Inflammatory macrophage treated with lipopolysaccharide for 4 hours (primary cell): ENCODE measurements at regions not wholly inside any gene's neighbourhood (a gene's known extent, or its start where the extent isn't known, plus 50 kb on each side); places are given as distances from the start of the nearest gene placed in this dataset.

Source experiments
- DNase-seq: peaks from one replicate; pipeline ENCODE4 v3.0.0-alpha.2; 2020

GRCh38 chr13:24085662-24086061 is 74.9 kb upstream of the SPATA13 start:
- no peak for DNase-seq

DNA sequence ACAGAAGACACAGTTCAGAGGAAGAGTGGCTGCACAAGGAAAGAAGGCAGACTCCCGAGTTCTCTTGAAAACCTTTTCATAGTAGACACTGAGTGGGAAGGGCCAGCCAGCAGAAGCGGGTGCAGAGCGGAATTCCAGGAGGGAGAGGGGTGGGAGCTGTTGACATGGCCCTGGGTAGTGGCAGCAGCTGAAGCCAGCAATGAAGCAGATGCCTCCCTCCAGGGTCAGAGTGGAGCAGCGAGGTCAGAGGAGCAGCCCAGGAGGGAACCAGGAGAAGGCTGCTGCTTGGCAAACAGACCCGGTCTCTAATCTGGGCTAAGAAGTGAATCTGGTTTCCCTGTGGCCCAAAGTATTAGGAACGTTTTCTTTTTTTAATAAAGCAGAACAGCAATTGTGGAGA is 73.9 kb upstream of the SPATA13 start:
- DNase-seq: no peak

DNA sequence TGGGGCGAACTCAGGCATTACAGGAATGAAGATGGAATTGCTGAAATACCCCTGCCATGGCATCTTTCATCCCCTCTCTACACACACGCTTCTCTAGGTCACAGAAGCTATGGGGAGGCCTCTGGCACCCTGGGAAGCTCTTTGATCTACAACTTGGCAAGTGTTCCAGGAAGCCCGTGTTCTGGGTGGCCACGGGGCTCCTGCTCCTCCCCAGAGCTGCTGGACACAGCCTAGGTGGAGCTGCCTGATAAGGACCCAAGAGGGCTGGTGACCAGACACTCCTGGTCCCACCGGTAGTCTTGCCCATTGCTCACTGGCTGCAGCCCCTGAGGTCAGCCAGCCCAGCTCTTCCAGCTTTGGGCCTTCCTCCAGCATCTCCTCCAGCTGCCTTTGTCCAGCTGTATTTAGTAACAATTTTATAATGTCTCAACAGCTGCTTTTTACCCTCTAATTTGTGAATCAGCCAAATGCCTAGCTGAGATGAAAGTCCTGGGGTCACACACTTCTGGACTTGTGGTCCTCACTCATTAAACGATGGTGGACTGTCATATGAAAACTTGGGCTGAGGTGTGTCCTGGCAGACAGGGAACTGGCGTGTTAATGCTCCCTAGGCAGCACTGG is 72.8 kb upstream of the SPATA13 start:
- DNase-seq: no peak

- peak; percentile 36 for DNase-seq
Measured at GRCh38 chr13:24090049-24090448, 70.5 kb upstream of the SPATA13 start.

GRCh38 chr13:24091080-24091479 is 69.4 kb upstream of the SPATA13 start:
- no peak for DNase-seq

DNA sequence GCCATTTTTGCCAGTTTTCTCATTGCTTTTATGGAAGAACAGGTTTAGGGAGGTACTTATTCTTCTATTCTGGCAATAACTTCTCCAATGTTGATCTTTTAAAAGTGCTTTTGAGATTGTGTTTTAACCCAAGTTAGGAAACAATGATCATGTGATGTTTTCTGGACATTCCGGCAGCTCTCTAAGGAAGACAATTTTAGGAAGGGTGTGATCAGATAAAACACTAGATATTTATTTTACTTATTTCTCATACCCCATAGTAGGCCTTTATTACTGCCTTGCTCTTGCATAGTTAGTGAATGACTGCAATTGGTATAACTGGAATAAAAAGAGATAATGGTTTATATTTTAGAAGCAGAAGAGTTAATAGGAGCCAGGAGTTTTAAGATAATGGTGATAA is 68.4 kb upstream of the SPATA13 start:
- no peak for DNase-seq

- no peak for DNase-seq
Measured at GRCh38 chr13:24093047-24093446, 67.5 kb upstream of the SPATA13 start.

GRCh38 chr13:24096659-24097058 is 63.9 kb upstream of the SPATA13 start:
- DNase-seq: no peak

- peak; percentile 67 for DNase-seq
Measured at GRCh38 chr13:24097064-24097463, 63.5 kb upstream of the SPATA13 start.

DNA sequence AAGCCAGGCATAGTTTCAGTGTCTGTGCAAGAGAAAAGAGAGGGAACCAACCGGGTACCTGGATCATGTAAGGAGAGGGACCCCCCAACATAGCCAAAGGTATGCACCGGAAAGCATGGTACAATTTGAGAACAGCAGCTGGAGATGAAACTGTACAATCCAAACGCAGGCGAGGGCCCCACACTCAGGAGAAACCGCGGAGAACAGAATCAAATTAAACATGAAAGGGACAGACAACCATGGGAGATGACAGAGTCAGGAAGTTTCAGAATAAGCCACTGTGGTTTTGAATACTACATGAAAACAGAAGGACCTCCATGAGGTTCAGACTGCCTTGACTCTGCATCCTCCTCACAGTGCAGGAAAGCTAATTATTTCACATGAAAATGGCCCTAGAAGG is 62.9 kb upstream of the SPATA13 start:
- no peak for DNase-seq

- no peak for DNase-seq
Measured at GRCh38 chr13:24099490-24099889, 61.0 kb upstream of the SPATA13 start.

- DNase-seq: no peak
Measured at GRCh38 chr13:24100188-24100587, 60.3 kb upstream of the SPATA13 start.

DNA sequence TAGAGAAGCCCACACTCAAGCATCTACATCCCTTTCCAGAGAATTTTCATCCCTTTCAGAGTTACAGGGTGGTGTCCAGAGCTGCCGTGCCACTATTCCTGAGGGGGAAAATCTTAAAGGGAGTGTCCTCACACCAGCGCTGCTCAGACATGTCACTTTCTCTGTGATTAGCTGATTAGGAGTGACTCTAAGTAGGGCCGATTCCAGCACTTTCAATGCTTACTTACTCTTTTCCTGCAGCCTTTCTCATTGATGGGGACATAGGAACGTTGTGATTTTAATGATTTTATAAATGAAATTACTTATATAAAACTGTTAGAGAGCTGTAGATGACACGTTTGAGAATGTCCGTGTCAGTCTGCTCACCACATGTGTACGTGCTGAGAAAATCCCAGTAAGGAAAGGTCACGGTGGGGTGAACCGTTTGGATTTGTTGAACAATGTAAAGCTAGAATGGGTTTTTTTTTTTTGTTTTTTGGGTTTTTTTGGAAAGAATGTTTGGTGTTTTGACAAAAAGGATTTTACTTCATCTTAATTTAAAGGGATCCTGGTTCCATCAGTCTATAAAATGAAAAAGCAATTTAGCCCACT is 56.6 kb upstream of the SPATA13 start:
- no peak for DNase-seq

DNA sequence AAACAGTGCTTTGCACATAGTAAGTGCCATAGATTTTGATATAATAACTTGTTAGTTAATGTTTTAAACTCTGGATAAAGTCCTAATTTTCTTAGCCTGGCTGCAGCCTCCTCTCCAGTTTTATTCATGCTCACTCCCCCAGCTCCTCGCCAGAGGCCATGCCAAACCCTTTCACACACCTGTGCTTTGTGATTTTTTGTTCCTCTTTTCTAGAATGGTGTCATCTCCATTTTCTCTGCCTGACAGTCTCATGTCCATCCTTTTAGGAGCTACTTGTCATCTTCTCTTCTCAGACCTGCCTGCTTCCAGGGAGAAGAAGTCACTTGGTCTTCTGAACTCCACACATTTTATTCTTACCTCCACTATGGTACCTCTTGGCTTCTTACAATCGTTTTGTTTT is 55.8 kb upstream of the SPATA13 start:
- DNase-seq: no peak

GRCh38 chr13:24106429-24106828 is 54.1 kb upstream of the SPATA13 start:
- no peak for DNase-seq

DNA sequence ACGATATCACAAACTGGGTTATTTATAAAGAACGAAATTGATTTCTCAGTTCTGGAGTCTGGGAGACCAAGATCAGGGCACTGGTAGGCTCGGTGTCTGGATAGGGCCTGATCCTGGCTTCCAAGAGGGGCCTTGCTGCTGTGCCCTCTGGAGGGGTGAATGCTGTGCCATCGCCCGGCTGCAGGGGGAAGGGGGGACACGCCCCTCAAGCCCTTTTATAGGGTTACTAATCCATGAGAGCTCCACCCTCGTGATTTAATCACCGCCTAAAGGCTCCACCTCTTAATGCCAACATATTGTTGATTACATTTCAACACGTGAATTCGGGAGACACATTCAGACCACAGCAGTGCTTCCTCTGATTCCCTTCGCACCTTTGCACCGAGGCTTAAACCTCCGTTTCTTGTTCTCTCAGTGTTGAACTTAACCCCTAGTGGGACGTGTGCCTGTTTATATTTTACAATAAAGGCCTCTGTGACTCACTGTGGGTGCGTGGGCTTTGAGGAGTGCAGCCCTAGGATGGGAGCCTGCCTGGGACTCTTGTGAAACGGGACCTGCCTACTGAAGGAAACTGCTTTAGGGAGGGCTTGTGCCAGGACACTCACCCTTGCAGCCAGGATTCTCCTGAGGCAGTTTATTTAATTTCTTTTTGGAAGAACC is 52.4 kb upstream of the SPATA13 start:
- DNase-seq: no peak

DNA sequence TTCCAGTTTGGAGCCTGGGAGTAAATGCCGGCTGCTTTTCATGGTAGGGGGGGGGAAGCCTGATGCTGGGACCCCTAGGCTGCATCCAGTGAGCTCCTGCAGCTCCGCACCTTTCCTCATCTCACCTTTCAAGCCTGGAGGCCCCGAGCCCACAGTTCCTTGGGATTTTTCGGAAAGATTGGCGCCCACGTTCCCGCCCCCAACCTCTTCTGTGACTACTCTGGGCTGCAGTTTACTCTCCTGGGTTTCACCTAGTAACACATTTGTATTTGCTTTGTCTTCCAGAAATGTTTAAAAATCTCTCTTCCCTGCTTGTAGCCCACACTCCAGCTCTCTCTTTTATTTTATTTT is 51.9 kb upstream of the SPATA13 start:
- DNase-seq: no peak

- no peak for DNase-seq
Measured at GRCh38 chr13:24110011-24110410, 50.5 kb upstream of the SPATA13 start.
